22Rv1 (cell line): ENCODE measurements at regions not wholly inside any gene's neighbourhood (a gene's known extent, or its start where the extent isn't known, plus 50 kb on each side); places are given as distances from the start of the nearest gene placed in this dataset.

Experiments used
- H3K27ac ChIP-seq: fragments of 450-650 bp; 2 replicates; pipeline ENCODE4 v1.5.1; 2017
- ZFX ChIP-seq: fragments of 450-650 bp; IDR thresholded peaks from 2 replicates; pipeline ENCODE4 v1.6.1; 2017; ENCODE audit warnings: antibody characterized with exemption, borderline replicate concordance
- TF ChIP-seq, protein P1 (sequence below): fragments of 450-650 bp; IDR thresholded peaks from 2 replicates; pipeline ENCODE4 v1.5.1; 2017; ENCODE audit warnings: mild to moderate bottlenecking

DNA sequence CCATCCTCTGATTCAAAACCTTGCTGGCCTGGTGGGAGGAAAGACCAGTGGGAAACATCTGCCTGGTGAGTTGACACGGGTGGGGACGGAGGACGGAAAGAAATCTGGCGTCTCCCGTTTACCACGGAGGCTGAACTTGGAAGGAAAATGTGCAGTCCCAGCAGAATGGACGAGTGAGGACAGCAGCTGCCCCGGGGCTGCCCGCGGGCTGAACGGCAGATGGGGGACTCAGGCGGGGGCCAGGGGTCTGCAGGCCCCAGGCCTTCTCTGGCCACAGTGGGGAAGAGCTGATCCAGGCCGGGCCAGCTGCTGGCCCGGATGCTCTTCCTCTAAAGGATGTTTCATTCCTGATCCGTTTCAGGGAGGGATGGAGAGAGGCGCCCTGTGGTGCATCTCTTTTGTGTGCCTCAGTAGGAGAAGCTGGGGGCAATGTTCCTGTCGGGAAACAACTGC, 147.5 kb upstream of the CHST15 start:
- no peak overlapping the region for H3K27ac ChIP-seq
- no peak for TF ChIP-seq ZFX
- TF ChIP-seq, protein P1, sequence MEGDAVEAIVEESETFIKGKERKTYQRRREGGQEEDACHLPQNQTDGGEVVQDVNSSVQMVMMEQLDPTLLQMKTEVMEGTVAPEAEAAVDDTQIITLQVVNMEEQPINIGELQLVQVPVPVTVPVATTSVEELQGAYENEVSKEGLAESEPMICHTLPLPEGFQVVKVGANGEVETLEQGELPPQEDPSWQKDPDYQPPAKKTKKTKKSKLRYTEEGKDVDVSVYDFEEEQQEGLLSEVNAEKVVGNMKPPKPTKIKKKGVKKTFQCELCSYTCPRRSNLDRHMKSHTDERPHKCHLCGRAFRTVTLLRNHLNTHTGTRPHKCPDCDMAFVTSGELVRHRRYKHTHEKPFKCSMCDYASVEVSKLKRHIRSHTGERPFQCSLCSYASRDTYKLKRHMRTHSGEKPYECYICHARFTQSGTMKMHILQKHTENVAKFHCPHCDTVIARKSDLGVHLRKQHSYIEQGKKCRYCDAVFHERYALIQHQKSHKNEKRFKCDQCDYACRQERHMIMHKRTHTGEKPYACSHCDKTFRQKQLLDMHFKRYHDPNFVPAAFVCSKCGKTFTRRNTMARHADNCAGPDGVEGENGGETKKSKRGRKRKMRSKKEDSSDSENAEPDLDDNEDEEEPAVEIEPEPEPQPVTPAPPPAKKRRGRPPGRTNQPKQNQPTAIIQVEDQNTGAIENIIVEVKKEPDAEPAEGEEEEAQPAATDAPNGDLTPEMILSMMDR, result no peak

DNA sequence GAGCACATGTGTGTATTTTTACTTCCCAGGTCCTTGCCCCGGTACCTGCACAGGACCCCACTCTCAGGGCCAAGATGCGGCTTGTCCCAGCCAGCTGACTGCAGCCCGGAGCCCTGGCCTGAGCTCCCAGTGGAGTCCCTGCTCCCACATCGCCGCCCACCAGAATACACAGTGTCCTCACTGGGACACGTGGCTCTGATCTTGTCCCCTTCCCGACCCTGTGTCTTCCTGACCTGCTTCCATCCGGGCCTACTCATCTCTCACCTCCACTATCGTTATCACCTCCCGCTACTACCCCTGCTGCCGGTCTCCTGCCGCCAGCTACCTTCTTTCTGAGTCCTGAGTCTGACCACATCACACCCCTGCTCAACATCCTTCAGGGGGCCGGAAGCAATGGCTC, 146.3 kb upstream of the CHST15 start:
- no peak for TF ChIP-seq ZFX
- no peak overlapping the region for H3K27ac ChIP-seq

DNA sequence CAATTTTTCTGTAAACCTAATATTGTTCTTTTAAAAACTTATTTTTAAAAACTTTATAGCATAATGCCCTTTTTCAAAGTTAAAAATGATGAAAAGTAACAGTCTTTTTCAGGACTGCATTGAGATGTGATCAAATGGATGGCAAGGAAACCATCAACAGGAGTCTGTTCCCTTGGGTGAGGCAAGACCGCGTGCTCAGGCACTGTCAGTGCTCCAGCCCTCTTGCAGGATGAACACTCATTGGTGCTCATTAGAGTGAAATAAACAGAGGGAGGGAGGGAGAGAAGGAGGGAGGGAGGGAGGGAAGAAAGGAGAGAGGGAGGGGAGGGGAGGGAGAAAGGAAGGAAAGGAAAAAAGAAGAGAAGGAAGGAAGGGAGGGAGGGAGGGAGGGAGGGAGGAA, 145.7 kb upstream of the CHST15 start:
- no peak overlapping the region for H3K27ac ChIP-seq
- TF ChIP-seq, protein P1, result no peak
- no peak for TF ChIP-seq ZFX

DNA sequence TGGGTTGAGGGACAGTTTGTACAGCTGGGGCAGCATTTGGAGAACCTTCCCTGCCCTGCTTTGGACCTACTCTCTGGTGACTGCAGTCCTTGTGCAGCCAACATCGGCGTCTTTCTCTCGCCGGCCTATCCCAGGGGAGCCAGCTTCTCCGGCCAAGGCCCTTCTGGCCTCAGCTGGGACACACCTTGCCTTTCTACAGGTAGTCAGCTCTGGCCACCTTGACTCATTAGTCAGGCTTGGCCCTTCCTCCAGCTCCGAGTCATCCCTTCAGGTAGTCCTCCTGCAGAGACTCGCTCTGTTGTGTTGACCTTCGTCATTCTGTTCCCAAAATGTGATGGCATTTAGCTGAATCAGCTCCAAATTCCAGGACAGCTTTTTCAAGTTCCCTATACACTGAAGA, 145.0 kb upstream of the CHST15 start:
- no peak overlapping the region for H3K27ac ChIP-seq
- TF ChIP-seq, protein P1, result no peak
- no peak for TF ChIP-seq ZFX

DNA sequence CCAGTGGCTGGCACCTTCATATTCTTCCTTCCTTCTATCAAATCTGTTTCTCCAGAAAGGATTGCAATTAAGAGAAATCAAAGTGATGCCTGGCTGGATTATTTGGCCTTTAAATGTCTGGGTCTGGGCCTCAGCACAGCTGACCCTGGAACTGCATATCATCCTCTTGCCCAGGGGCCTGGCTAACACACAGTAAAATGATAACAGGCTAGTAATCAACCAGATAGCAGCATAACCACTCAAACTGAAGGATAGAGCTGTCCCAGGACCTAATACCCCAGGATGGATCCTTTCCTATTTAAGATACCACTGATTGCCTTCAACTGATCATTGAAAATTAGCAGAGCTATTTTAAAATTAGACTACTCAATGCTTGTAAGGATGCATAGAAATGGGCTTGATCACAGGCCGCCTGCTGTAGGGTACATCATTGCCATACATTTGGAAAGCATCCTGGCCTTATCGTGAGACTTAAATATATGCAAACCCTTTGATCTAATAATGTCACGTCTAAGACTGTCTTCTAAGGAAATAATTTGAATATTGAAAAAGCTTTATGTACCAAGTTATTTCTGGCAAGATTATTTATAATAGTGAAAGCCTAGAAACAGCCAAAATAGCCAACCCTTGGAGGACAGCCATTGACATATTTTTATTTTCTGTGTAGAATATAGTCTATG, 144.0 kb upstream of the CHST15 start:
- no peak overlapping the region for H3K27ac ChIP-seq
- TF ChIP-seq, protein P1, result no peak
- TF ChIP-seq ZFX, result no peak

DNA sequence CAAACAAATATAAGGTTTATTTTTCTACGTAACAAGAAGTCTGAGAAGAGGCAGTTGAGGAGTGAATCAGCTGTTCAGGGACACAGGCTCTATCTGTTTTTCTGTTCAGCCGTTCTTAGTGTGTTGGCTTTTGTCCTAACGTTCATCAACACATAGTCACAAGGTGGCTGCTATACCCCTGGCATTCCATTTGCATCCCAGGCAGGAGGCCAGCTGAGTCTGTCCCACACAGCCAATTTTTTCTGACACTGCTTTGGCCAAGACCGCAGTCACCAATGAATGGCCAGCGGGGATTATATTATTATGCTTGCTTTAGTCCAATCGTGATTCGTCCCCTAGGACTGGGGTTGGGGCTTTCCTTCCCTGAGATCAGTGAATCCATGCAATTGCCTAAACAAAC, 143.4 kb upstream of the CHST15 start:
- TF ChIP-seq, protein P1, result no peak
- no peak for TF ChIP-seq ZFX
- no peak overlapping the region for H3K27ac ChIP-seq

DNA sequence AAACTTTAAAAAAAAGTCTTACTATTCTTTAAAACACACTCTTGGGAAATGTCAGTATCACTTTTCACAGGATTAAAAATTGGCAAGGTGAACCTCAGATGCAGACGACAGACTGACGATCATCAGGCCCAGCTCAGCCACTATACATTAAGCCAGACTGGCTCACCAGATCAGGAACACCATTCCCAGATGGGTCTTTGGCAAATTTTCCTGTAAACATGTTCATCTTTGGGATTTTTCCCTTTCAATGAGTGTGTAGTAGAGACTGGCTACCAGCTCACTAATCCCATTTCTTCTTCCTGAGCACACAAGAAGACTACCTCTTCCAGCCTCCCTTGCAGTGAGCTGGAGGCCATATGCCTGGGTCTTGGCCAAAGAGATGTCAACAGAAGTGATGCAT, 142.7 kb upstream of the CHST15 start:
- no peak for TF ChIP-seq ZFX
- TF ChIP-seq, protein P1, result no peak
- no peak overlapping the region for H3K27ac ChIP-seq

DNA sequence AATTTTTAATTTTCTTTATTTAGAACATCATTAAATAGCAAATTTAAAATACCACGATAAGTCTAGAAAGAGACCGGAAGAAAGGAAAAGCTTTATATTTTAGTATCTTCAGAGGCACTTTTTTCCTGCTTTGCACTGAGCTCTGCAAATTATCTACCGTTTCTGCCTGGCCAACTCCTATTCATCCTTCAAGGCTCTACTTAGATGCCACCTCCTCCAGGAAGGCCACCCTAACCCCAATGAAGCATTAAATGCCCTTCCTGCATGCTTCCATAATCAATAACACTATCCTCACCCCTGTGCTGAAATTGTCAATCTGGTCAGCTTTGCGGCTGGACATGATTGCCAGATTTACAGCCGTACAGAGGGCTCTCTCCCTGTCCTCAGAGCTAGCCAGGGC, 141.8 kb upstream of the CHST15 start:
- TF ChIP-seq, protein P1, result no peak
- TF ChIP-seq ZFX, result no peak
- H3K27ac ChIP-seq, result no peak overlapping the region
